ENCODE measurements at regions not wholly inside any gene's neighbourhood (a gene's known extent, or its start where the extent isn't known, plus 50 kb on each side); places are given as distances from the start of the nearest gene placed in this dataset.

- Histone ChIP-seq H3K4me3 (no peak overlapping the region), H3K27me3 (no peaks in the 10 kb centered on the region), H3K9me3 (no peaks in the 10 kb centered on the region), H3K36me3 (no peaks in the 10 kb centered on the region), H3K4me1 (no peaks in the 10 kb centered on the region), H3K27ac (no peak overlapping the region)
- TF ChIP-seq POLR2A (IDR thresholded peaks at IDR 0.05) (no peak), CTCF (IDR thresholded peaks at IDR 0.05) (no peak)
- intact Hi-C loops (cut with DNase I; ENCODE audit: low total_unique reads): no loop called here
- no peak for DNase-seq
These were observed 202.3 kb downstream of the THBS2 start for GRCh38 chr6:169051371-169051770.

- no peak for TF ChIP-seq POLR2A (IDR thresholded peaks at IDR 0.05)
- TF ChIP-seq CTCF (IDR thresholded peaks at IDR 0.05): no peak
- Histone ChIP-seq H3K4me3 (no peak overlapping the region), H3K27ac (no peak overlapping the region), H3K27me3 (no peaks in the 10 kb centered on the region), H3K36me3 (no peaks in the 10 kb centered on the region), H3K4me1 (no peaks in the 10 kb centered on the region), H3K9me3 (no peaks in the 10 kb centered on the region)
- no peak for DNase-seq
- intact Hi-C loops (cut with DNase I; ENCODE audit: low total_unique reads): no loop called here
These were observed 204.8 kb downstream of the THBS2 start for GRCh38 chr6:169048865-169049205.

- H3K36me3 ChIP-seq: no peaks in the 10 kb centered on the region
- H3K27ac ChIP-seq: no peak overlapping the region
- no peaks in the 10 kb centered on the region for H3K4me1 ChIP-seq
- H3K4me3 ChIP-seq: no peak overlapping the region
- TF ChIP-seq CTCF (IDR thresholded peaks at IDR 0.05) (no peak), POLR2A (IDR thresholded peaks at IDR 0.05) (no peak)
- no peaks in the 10 kb centered on the region for H3K27me3 ChIP-seq
- DNase-seq: no peak
- H3K9me3 ChIP-seq: no peaks in the 10 kb centered on the region
- intact Hi-C loops (cut with DNase I; ENCODE audit: low total_unique reads): no loop called here
These were observed 205.3 kb downstream of the THBS2 start for GRCh38 chr6:169048185-169048864.

GRCh38 chr6:169047345-169047744, 206.3 kb downstream of the THBS2 start:
- H3K27ac ChIP-seq: no peak overlapping the region
- H3K4me3 ChIP-seq: no peak overlapping the region
- no peak for DNase-seq
- TF ChIP-seq CTCF (IDR thresholded peaks at IDR 0.05): no peak
- TF ChIP-seq POLR2A (IDR thresholded peaks at IDR 0.05): no peak
- no peaks in the 10 kb centered on the region for H3K4me1 ChIP-seq
- H3K36me3 ChIP-seq: no peaks in the 10 kb centered on the region
- no peaks in the 10 kb centered on the region for H3K27me3 ChIP-seq
- H3K9me3 ChIP-seq: no peaks in the 10 kb centered on the region
- intact Hi-C loops (cut with DNase I; ENCODE audit: low total_unique reads): no loop called here

GRCh38 chr6:169046483-169047192, 207.0 kb downstream of the THBS2 start:
- H3K36me3 ChIP-seq: no peaks in the 10 kb centered on the region
- H3K4me1 ChIP-seq: no peaks in the 10 kb centered on the region
- no peaks in the 10 kb centered on the region for H3K27me3 ChIP-seq
- intact Hi-C loops (cut with DNase I; ENCODE audit: low total_unique reads): no loop called here
- no peak for DNase-seq
- no peak overlapping the region for H3K4me3 ChIP-seq
- H3K9me3 ChIP-seq: no peaks in the 10 kb centered on the region
- TF ChIP-seq POLR2A (IDR thresholded peaks at IDR 0.05): no peak
- no peak for TF ChIP-seq CTCF (IDR thresholded peaks at IDR 0.05)
- no peak overlapping the region for H3K27ac ChIP-seq
